HEK293 (cell line): ENCODE measurements at regions not wholly inside any gene's neighbourhood (a gene's known extent, or its start where the extent isn't known, plus 50 kb on each side); places are given as distances from the start of the nearest gene placed in this dataset.

Experiments used
- CTCF ChIA-PET: fragments of 350-600 bp; formaldehyde crosslinking; extraction: SDS; loops from one replicate; lab custom pipeline; 2021; ENCODE audit warnings: antibody characterized with exemption; lab: Yijun Ruan, JAX
- POLR2A ChIA-PET: fragments of 300-600 bp; formaldehyde crosslinking; extraction: SDS; loops from one replicate; lab custom pipeline; 2020; ENCODE audit warnings: antibody characterized with exemption, inconsistent platforms; lab: Yijun Ruan, JAX
- H3K27ac ChIP-seq: fragments of 200-500 bp; sonication (Bioruptor generic); 2 replicates; pipeline ENCODE4 v1.5.1; 2014; ENCODE audit warnings: low read depth, low read length, control low read depth, inconsistent platforms; ENCODE audit errors: extremely low read depth
- H3K36me3 ChIP-seq, 2 experiments: fragments of 200-500 bp in 1 of 2; sonication (Bioruptor generic) in 1 of 2; 1 replicate in 1 of 2; 2 replicates in 1 of 2; pipeline ENCODE4 v1.5.1; 2014 to 2017; ENCODE audit warnings: inconsistent platforms in 2 of 2, low read length in 2 of 2; ENCODE audit not compliant: control insufficient read depth in 2 of 2, insufficient read depth in 1 of 2
- H3K4me1 ChIP-seq: fragments of 200-500 bp; sonication (Bioruptor generic); 2 replicates; pipeline ENCODE4 v1.5.1; 2014; ENCODE audit warnings: mild to moderate bottlenecking, low read length, inconsistent platforms; ENCODE audit not compliant: control insufficient read depth, insufficient read depth
- H3K4me3 ChIP-seq: 2 replicates; pipeline ENCODE4 v1.5.1; 2011; ENCODE audit warnings: low read depth, mild to moderate bottlenecking, control low read depth, low read length, moderate library complexity
- H3K9me3 ChIP-seq: fragments of 200-500 bp; sonication (Bioruptor generic); 2 replicates; pipeline ENCODE4 v1.5.1; 2014; ENCODE audit warnings: low read depth, low read length, inconsistent platforms; ENCODE audit not compliant: control insufficient read depth, insufficient read depth
- BCL11B ChIP-seq: fragments of 450-650 bp; formaldehyde crosslinking; IDR thresholded peaks from 2 replicates; pipeline ENCODE4 v1.5.1; 2016; ENCODE audit warnings: low read depth, missing biosample characterization, missing genetic modification characterization
- HOXD13 ChIP-seq: sonication (generic); formaldehyde crosslinking; IDR thresholded peaks from 2 replicates; pipeline ENCODE4 v1.8.0; 2022; ENCODE audit warnings: missing genetic modification reagents, borderline replicate concordance
- KLF1 ChIP-seq: fragments of 450-650 bp; formaldehyde crosslinking; IDR thresholded peaks from 2 replicates; pipeline ENCODE4 v1.5.1; 2016; ENCODE audit warnings: missing biosample characterization, missing genetic modification characterization
- KLF10 ChIP-seq: fragments of 450-650 bp; IDR thresholded peaks from 2 replicates; pipeline ENCODE4 v1.5.1; 2018; ENCODE audit warnings: missing biosample characterization, mild to moderate bottlenecking, missing genetic modification characterization
- MYNN ChIP-seq: fragments of 450-650 bp; formaldehyde crosslinking; IDR thresholded peaks from 2 replicates; pipeline ENCODE4 v1.5.1; 2016; ENCODE audit warnings: missing biosample characterization, missing genetic modification characterization, borderline replicate concordance
- ZBTB17 ChIP-seq: fragments of 450-650 bp; formaldehyde crosslinking; IDR thresholded peaks from 2 replicates; pipeline ENCODE4 v1.5.1; 2016; ENCODE audit warnings: missing biosample characterization, missing genetic modification characterization
- ZNF146 ChIP-seq: fragments of 450-650 bp; formaldehyde crosslinking; IDR thresholded peaks from 2 replicates; pipeline ENCODE4 v1.5.1; 2016; ENCODE audit warnings: missing biosample characterization, missing genetic modification characterization
- ZNF184 ChIP-seq: fragments of 450-650 bp; IDR thresholded peaks from 2 replicates; pipeline ENCODE4 v1.5.1; 2018; ENCODE audit warnings: missing biosample characterization, mild to moderate bottlenecking, missing genetic modification characterization
- ZNF302 ChIP-seq: fragments of 450-650 bp; formaldehyde crosslinking; IDR thresholded peaks from 2 replicates; pipeline ENCODE4 v1.5.1; 2016; ENCODE audit warnings: missing biosample characterization, missing genetic modification characterization, low read depth
- ZNF350 ChIP-seq: fragments of 450-650 bp; formaldehyde crosslinking; IDR thresholded peaks from 2 replicates; pipeline ENCODE4 v1.5.0; 2017; ENCODE audit warnings: missing biosample characterization, mild to moderate bottlenecking, missing genetic modification characterization
- ZNF426 ChIP-seq: fragments of 450-650 bp; formaldehyde crosslinking; IDR thresholded peaks from 2 replicates; pipeline ENCODE4 v1.5.1; 2017; ENCODE audit warnings: missing biosample characterization, missing genetic modification characterization, mild to moderate bottlenecking, inconsistent platforms, moderate library complexity
- ZNF449 ChIP-seq: fragments of 450-650 bp; formaldehyde crosslinking; IDR thresholded peaks from 2 replicates; pipeline ENCODE4 v1.5.1; 2017; ENCODE audit warnings: missing biosample characterization, mild to moderate bottlenecking, missing genetic modification characterization, moderate library complexity
- ZNF555 ChIP-seq: fragments of 450-650 bp; formaldehyde crosslinking; conservative IDR thresholded peaks from 2 replicates; pipeline ENCODE4 v1.5.1; 2017; ENCODE audit warnings: missing biosample characterization, mild to moderate bottlenecking, missing genetic modification characterization, inconsistent platforms
- ZNF560 ChIP-seq: fragments of 450-650 bp; formaldehyde crosslinking; IDR thresholded peaks from 2 replicates; pipeline ENCODE4 v1.5.1; 2017; ENCODE audit warnings: missing biosample characterization, missing genetic modification characterization, borderline replicate concordance
- ZNF561 ChIP-seq: fragments of 450-650 bp; IDR thresholded peaks from 2 replicates; pipeline ENCODE4 v1.5.1; 2018; ENCODE audit warnings: missing biosample characterization, missing genetic modification characterization, borderline replicate concordance
- ZNF623 ChIP-seq: fragments of 450-650 bp; formaldehyde crosslinking; IDR thresholded peaks from 2 replicates; pipeline ENCODE4 v1.5.1; 2016; ENCODE audit warnings: missing biosample characterization, missing genetic modification characterization
- ZNF626 ChIP-seq: fragments of 450-650 bp; sonication (Bioruptor Pico); formaldehyde crosslinking; IDR thresholded peaks from 2 replicates; pipeline ENCODE4 v1.5.1; 2018; ENCODE audit warnings: missing biosample characterization, missing genetic modification characterization, inconsistent platforms
- ZNF629 ChIP-seq: fragments of 450-650 bp; formaldehyde crosslinking; IDR thresholded peaks from 2 replicates; pipeline ENCODE4 v1.5.1; 2017; ENCODE audit warnings: missing biosample characterization, missing genetic modification characterization
- ZNF645 ChIP-seq: fragments of 450-650 bp; formaldehyde crosslinking; IDR thresholded peaks from 2 replicates; pipeline ENCODE4; 2016; ENCODE audit warnings: missing biosample characterization, missing genetic modification characterization
- ZNF677 ChIP-seq: fragments of 450-650 bp; IDR thresholded peaks from 2 replicates; pipeline ENCODE4 v1.5.0; 2018; ENCODE audit warnings: missing biosample characterization, mild to moderate bottlenecking, missing genetic modification characterization, moderate library complexity
- ZNF76 ChIP-seq: fragments of 450-650 bp; formaldehyde crosslinking; IDR thresholded peaks from 2 replicates; pipeline ENCODE4; 2016; ENCODE audit warnings: low read depth, missing biosample characterization, missing genetic modification characterization, borderline replicate concordance
- ZNF768 ChIP-seq: fragments of 450-650 bp; formaldehyde crosslinking; IDR thresholded peaks from 2 replicates; pipeline ENCODE4 v1.5.1; 2018; ENCODE audit warnings: missing biosample characterization, mild to moderate bottlenecking, missing genetic modification characterization
- ZNF777 ChIP-seq: fragments of 450-650 bp; formaldehyde crosslinking; IDR thresholded peaks from 2 replicates; pipeline ENCODE4 v1.5.1; 2017; ENCODE audit warnings: missing biosample characterization, missing genetic modification characterization, borderline replicate concordance
- ZNF791 ChIP-seq: fragments of 450-650 bp; formaldehyde crosslinking; IDR thresholded peaks from 2 replicates; pipeline ENCODE4 v1.5.1; 2016; ENCODE audit warnings: missing biosample characterization, missing genetic modification characterization
- ZNF792 ChIP-seq: fragments of 450-650 bp; formaldehyde crosslinking; IDR thresholded peaks from 2 replicates; pipeline ENCODE4 v1.5.1; 2016; ENCODE audit warnings: missing biosample characterization, missing genetic modification characterization
- TF ChIP-seq, protein P1 (sequence below): fragments of 450-650 bp; formaldehyde crosslinking; IDR thresholded peaks from 2 replicates; pipeline ENCODE4 v1.5.1; 2016; ENCODE audit warnings: missing biosample characterization, missing genetic modification characterization, low read depth

DNA sequence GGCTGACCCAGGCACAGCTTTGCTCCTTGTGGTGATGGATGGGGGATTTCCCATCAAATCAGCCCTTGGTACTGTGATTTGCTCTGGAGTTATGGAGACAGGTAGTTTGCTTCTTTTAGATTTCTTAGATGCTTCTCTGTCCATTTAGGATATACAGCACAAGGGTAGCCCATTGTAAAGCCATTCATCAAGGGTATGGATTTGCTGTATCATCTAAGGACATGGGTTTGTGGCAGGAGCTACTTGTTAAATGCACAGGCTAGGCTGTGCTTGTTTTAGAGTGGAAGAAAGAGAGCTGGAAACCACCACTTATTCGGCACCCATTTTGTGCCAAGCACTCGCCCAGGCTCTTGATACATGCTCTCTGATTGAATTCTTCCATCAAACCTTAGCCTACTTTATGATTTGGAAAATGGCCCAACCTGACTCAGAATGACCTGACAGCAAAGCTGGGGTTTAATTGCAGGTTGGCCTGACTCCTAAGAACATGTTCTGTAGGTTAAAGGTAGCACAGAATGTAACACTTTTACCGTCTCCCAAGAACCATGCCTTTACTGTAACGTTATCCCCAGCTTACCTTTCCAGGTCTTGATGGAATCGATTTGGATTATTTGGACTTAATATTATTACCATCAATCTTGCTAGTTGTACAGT, 168.0 kb downstream of the SNX10 start:
- no peaks in the 10 kb centered on the region for H3K9me3 ChIP-seq
- H3K4me1 ChIP-seq, result no peaks in the 10 kb centered on the region
- H3K4me3 ChIP-seq, result no peak overlapping the region
- no peak overlapping the region for H3K27ac ChIP-seq
- no peaks in the 10 kb centered on the region for H3K36me3 ChIP-seq
- ChIA-PET POLR2A (no interaction called here), CTCF (interaction anchor here (0.7 kb wide), 1 partner anchor 70 kb away, joined by 3 read pairs; no protein-coding TSS in a partner anchor)
- TF ChIP-seq, protein P1, sequence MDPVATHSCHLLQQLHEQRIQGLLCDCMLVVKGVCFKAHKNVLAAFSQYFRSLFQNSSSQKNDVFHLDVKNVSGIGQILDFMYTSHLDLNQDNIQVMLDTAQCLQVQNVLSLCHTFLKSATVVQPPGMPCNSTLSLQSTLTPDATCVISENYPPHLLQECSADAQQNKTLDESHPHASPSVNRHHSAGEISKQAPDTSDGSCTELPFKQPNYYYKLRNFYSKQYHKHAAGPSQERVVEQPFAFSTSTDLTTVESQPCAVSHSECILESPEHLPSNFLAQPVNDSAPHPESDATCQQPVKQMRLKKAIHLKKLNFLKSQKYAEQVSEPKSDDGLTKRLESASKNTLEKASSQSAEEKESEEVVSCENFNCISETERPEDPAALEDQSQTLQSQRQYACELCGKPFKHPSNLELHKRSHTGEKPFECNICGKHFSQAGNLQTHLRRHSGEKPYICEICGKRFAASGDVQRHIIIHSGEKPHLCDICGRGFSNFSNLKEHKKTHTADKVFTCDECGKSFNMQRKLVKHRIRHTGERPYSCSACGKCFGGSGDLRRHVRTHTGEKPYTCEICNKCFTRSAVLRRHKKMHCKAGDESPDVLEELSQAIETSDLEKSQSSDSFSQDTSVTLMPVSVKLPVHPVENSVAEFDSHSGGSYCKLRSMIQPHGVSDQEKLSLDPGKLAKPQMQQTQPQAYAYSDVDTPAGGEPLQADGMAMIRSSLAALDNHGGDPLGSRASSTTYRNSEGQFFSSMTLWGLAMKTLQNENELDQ (tag by site-specific recombination), result no peak
- no peak for TF ChIP-seq ZNF302 (tag by site-specific recombination)
- TF ChIP-seq ZNF146 (tag by site-specific recombination), result no peak
- no peak for TF ChIP-seq ZNF560
- TF ChIP-seq ZBTB17 (tag by site-specific recombination), result no peak
- TF ChIP-seq ZNF791 (tag by site-specific recombination), result no peak
- no peak for TF ChIP-seq ZNF555 (tag by site-specific recombination)
- TF ChIP-seq MYNN, result no peak
- no peak for TF ChIP-seq KLF10 (tag by site-specific recombination)
- no peak for TF ChIP-seq ZNF629
- TF ChIP-seq ZNF184 (tag by site-specific recombination), result no peak
- TF ChIP-seq ZNF645 (tag by site-specific recombination), result no peak
- no peak for TF ChIP-seq ZNF792 (tag by site-specific recombination)
- no peak for TF ChIP-seq ZNF777 (tag by site-specific recombination)

GRCh38 chr7:26460351-26461085, 168.9 kb downstream of the SNX10 start:
- POLR2A ChIA-PET, result no interaction called here

More at GRCh38 chr7:26460351-26461085, 168.9 kb downstream of the SNX10 start:
- Histone ChIP-seq H3K36me3 (no peaks in the 10 kb centered on the region), H3K4me3 (no peak overlapping the region), H3K27ac (no peak overlapping the region), H3K9me3 (no peaks in the 10 kb centered on the region), H3K4me1 (no peaks in the 10 kb centered on the region)
- TF ChIP-seq ZNF302 (tag by site-specific recombination) (no peak), ZNF426 (tag by site-specific recombination) (no peak), ZNF677 (tag by site-specific recombination) (no peak), ZNF449 (tag by site-specific recombination) (no peak), ZNF350 (tag by site-specific recombination) (no peak), ZNF561 (no peak), ZNF146 (tag by site-specific recombination) (no peak), KLF1 (tag by site-specific recombination) (no peak), ZNF623 (tag by site-specific recombination) (no peak), HOXD13 (CRISPR knock-in tag) (no peak), ZNF768 (no peak), ZNF626 (no peak), ZNF792 (tag by site-specific recombination) (no peak), ZNF76 (tag by site-specific recombination) (no peak), BCL11B (no peak)
- CTCF ChIA-PET, result interaction anchor here (0.6 to 0.7 kb wide), 6 partner anchors 40 to 1472 kb away, joined by 3 read pairs; no protein-coding TSS in a partner anchor
